ENCODE measurements at regions not wholly inside any gene's neighbourhood (a gene's known extent, or its start where the extent isn't known, plus 50 kb on each side); places are given as distances from the start of the nearest gene placed in this dataset.

DNA sequence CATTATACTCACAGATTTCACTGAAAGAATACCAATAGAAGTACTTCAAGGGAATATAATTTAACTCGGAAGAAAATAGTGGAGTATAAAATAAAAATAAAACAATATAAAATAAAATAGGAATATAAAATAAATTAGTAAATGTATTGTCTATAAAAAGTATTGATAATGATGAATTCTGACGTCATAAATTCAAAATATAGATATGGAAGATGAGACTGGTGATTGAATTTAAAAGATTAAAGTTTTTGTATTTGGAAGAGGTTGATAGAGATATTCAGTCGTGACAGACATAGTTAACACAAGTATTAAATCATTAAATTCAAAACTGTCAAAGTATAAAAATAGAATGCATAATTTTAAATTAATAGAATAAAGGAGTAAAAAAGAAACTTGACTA lies 964.9 kb upstream of the C9orf72 start:
- Histone ChIP-seq H3K9me3 (no peaks in the 10 kb centered on the region), H3K4me1 (no peaks in the 10 kb centered on the region), H3K27me3 (no peaks in the 10 kb centered on the region), H3K36me3 (no peaks in the 10 kb centered on the region), H3K4me3 (no peak overlapping the region), H3K27ac (no peak overlapping the region)
- 73 to 84% methylated on average over 3 of the region's 3 CpGs for WGBS, 2 donors
- intact Hi-C loops (cut with DNase I) = no loop called here
- TF ChIP-seq, protein P1, sequence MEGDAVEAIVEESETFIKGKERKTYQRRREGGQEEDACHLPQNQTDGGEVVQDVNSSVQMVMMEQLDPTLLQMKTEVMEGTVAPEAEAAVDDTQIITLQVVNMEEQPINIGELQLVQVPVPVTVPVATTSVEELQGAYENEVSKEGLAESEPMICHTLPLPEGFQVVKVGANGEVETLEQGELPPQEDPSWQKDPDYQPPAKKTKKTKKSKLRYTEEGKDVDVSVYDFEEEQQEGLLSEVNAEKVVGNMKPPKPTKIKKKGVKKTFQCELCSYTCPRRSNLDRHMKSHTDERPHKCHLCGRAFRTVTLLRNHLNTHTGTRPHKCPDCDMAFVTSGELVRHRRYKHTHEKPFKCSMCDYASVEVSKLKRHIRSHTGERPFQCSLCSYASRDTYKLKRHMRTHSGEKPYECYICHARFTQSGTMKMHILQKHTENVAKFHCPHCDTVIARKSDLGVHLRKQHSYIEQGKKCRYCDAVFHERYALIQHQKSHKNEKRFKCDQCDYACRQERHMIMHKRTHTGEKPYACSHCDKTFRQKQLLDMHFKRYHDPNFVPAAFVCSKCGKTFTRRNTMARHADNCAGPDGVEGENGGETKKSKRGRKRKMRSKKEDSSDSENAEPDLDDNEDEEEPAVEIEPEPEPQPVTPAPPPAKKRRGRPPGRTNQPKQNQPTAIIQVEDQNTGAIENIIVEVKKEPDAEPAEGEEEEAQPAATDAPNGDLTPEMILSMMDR (IDR thresholded peaks at IDR 0.05) = no peak
- no peak for DNase-seq

DNA sequence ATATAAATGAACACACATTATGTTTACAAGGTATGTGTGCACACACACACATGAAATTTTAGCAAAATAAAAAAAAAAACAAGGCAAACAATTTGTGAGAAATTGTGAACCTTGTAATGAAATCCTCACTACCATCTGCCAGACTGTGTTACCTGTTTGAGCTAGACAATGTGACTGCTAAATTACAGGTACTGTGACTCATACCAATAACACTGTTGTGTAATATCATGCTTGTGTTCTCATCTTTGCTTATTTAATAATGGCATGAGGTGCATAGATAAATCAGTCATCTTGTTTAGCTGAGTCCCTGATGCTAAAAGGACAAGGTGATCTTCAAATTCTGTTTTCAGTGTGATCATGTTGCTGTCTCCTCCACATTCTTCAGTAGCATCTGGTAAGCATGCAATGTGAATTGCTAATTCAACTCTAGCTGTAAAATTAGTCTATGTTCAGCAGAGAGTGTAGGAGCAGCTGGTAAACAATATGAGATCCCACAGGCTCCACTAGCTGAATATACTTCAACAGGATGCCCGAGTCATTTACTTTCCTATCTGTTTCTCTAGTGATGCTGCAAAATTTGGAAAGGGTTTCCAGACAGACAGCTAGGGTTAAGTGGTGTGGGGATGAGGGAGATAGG lies 966.3 kb upstream of the C9orf72 start:
- H3K4me1 ChIP-seq = no peaks in the 10 kb centered on the region
- intact Hi-C loops (cut with DNase I) = no loop called here
- H3K27me3 ChIP-seq = no peaks in the 10 kb centered on the region
- H3K9me3 ChIP-seq = no peaks in the 10 kb centered on the region
- no peak overlapping the region for H3K27ac ChIP-seq
- 74 to 82% methylated on average over 1 of the region's 1 CpG for WGBS, 2 donors
- TF ChIP-seq, protein P1 (IDR thresholded peaks at IDR 0.05) = no peak
- TF ChIP-seq POLR2A (IDR thresholded peaks at IDR 0.05) (no peak), POLR2AphosphoS5 (IDR thresholded peaks at IDR 0.05) (no peak), EP300 (IDR thresholded peaks at IDR 0.05) (no peak)
- H3K4me3 ChIP-seq = no peak overlapping the region
- H3K36me3 ChIP-seq = no peaks in the 10 kb centered on the region
- no peak for DNase-seq

DNA sequence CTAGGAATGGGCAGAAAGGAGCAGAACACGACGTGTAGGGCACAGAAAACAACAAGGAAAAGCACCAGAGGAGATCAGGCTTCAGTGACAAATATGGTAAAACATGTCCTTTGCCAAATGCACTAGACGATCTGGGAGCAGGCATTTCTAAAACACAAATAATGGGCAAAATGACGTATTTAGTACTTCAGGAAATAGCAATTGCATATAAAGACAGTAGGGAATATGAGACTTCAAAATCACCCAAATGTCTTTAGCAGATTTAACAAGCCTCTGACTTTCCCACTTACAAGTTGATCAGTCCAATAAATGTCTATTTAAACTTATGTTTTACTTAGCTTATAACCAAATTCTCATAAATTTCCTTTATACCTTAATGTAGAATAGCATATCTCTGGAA lies 969.6 kb upstream of the C9orf72 start:
- Histone ChIP-seq H3K9me3 (no peaks in the 10 kb centered on the region), H3K27me3 (no peaks in the 10 kb centered on the region), H3K4me1 (no peaks in the 10 kb centered on the region), H3K4me3 (no peak overlapping the region), H3K27ac (no peak overlapping the region), H3K36me3 (no peaks in the 10 kb centered on the region)
- TF ChIP-seq POLR2A (IDR thresholded peaks at IDR 0.05) = no peak
- intact Hi-C loops (cut with DNase I) = no loop called here
- WGBS, 2 donors = 61 to 68% methylated on average over 4 of the region's 4 CpGs
- no peak for DNase-seq

DNA sequence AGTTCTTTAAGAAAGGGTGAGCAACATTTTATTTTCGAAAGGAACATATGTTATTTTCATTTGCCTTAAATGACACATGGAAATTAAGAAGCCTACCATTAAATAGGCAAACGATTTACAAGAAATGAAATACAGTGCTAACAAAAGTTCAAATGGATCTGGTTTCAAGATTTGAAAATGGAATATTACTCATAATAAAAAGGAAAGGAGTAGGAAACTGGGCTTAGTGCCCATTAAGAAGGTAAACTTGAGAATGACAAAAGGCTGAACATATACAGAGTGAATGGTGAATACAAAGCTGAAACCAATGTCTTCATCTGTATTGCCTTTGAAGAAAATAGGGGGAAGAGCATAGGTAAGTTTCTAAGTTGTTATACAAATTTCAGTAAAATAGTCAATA lies 974.2 kb upstream of the C9orf72 start:
- no peaks in the 10 kb centered on the region for H3K36me3 ChIP-seq
- TF ChIP-seq, protein P1 (IDR thresholded peaks at IDR 0.05) = no peak
- no peak for TF ChIP-seq POLR2AphosphoS5 (IDR thresholded peaks at IDR 0.05)
- H3K9me3 ChIP-seq = no peaks in the 10 kb centered on the region
- H3K27ac ChIP-seq = no peak overlapping the region
- H3K27me3 ChIP-seq = no peaks in the 10 kb centered on the region
- H3K4me3 ChIP-seq = no peak overlapping the region
- DNase-seq = no peak
- no peaks in the 10 kb centered on the region for H3K4me1 ChIP-seq
- WGBS, 2 donors = 52 to 62% methylated on average over 2 of the region's 2 CpGs
- intact Hi-C loops (cut with DNase I) = no loop called here

DNA sequence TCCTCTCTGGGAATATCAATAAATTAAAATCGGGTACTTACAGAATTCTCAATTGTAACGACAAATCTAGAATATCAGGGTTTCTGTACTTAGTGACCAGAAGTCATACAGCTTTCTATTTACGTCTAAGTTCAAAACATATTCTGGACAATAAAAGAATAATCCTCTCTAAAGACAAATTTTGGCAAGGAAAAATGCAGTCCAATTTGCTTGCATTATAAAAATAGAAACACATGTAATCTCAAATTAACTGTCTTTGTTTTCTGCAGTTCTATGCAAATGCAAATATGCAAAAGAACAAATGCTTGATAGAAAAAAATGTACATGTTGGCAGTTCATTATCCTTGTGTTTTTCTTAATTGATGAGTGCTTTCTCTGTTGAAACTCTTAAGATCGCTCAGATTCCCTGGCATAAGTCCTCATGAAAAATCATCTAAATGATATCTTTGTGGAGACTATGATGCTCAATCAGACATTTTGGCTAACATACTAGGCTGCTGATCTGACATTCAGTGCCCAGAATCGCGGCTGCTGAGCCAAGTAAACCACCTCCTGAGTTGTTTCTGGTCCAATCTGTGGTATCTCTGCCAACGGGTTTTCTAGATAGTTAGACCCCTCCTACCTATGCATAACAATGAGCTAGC lies 990.1 kb upstream of the C9orf72 start:
- H3K27me3 ChIP-seq = no peaks in the 10 kb centered on the region
- 79 to 81% methylated on average over 7 of the region's 7 CpGs for WGBS, 2 donors
- H3K27ac ChIP-seq = no peak overlapping the region
- no peaks in the 10 kb centered on the region for H3K9me3 ChIP-seq
- no peaks in the 10 kb centered on the region for H3K36me3 ChIP-seq
- intact Hi-C loops (cut with DNase I) = no loop called here
- H3K4me1 ChIP-seq = no peaks in the 10 kb centered on the region
- TF ChIP-seq POLR2A (IDR thresholded peaks at IDR 0.05) (no peak), POLR2AphosphoS5 (IDR thresholded peaks at IDR 0.05) (no peak)
- TF ChIP-seq, protein P1 (IDR thresholded peaks at IDR 0.05) = no peak
- no peak overlapping the region for H3K4me3 ChIP-seq
- DNase-seq = no peak

Measured in sigmoid colon (tissue), 6 donors.